ENCODE measurements at regions not wholly inside any gene's neighbourhood (a gene's known extent, or its start where the extent isn't known, plus 50 kb on each side); places are given as distances from the start of the nearest gene placed in this dataset.

DNA sequence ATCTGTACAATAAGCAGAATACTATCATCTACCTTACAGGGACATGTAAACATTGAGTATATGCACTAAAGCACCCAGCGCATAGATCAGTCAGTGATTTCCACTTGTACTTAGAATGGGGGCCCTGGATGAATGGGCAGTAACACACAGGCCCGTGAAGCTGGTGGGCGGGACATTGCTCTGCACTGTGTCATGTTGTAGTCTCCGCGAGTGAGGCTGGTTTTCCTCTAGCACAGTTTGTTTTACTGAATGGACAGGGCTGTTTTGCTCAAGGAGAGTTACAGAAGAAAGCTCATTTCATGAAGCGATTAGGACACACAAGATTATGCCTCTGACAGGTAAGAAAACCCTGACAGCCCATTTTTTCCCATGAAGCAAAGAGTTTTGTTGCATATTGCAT lies 86.4 kb upstream of the SOX21 start:
- TF ChIP-seq, protein P1, sequence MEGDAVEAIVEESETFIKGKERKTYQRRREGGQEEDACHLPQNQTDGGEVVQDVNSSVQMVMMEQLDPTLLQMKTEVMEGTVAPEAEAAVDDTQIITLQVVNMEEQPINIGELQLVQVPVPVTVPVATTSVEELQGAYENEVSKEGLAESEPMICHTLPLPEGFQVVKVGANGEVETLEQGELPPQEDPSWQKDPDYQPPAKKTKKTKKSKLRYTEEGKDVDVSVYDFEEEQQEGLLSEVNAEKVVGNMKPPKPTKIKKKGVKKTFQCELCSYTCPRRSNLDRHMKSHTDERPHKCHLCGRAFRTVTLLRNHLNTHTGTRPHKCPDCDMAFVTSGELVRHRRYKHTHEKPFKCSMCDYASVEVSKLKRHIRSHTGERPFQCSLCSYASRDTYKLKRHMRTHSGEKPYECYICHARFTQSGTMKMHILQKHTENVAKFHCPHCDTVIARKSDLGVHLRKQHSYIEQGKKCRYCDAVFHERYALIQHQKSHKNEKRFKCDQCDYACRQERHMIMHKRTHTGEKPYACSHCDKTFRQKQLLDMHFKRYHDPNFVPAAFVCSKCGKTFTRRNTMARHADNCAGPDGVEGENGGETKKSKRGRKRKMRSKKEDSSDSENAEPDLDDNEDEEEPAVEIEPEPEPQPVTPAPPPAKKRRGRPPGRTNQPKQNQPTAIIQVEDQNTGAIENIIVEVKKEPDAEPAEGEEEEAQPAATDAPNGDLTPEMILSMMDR (IDR thresholded peaks at IDR 0.05), result no peak
- no peak for TF ChIP-seq POLR2A (IDR thresholded peaks at IDR 0.05)
